AG04450 (cell line): ENCODE measurements at regions not wholly inside any gene's neighbourhood (a gene's known extent, or its start where the extent isn't known, plus 50 kb on each side); places are given as distances from the start of the nearest gene placed in this dataset.

Source experiments
- CTCF ChIA-PET: fragments of 300-600, 350-600 bp; formaldehyde crosslinking; extraction: SDS; loops from one replicate; lab custom pipeline; 2022; ENCODE audit warnings: antibody characterized with exemption, inconsistent platforms; lab: Charles Lee
- POLR2A ChIA-PET: fragments of 350-600 bp; formaldehyde crosslinking; extraction: SDS; loops from one replicate; lab custom pipeline; 2021; ENCODE audit warnings: antibody characterized with exemption, inconsistent platforms; lab: Yijun Ruan, JAX
- DNase-seq: peaks from one replicate; pipeline ENCODE4 v3.0.0-alpha.2; 2011; ENCODE audit warnings: low read depth, low spot score
- H3K27ac ChIP-seq: one replicate; pipeline ENCODE4 v1.5.1; 2012; ENCODE audit warnings: low read depth, low read length, control low read depth
- H3K27me3 ChIP-seq: one replicate; pipeline ENCODE4 v1.6.0; 2012; ENCODE audit warnings: low read length; ENCODE audit not compliant: control insufficient read depth, insufficient read depth
- H3K4me3 ChIP-seq: 2 replicates; pipeline ENCODE4 v1.5.1; 2011; ENCODE audit warnings: mild to moderate bottlenecking, low read depth, low read length, control low read depth
- H3K9me3 ChIP-seq: 2 replicates; pipeline ENCODE4 v1.5.1; 2012; ENCODE audit warnings: low read length; ENCODE audit not compliant: control insufficient read depth, insufficient read depth
- TF ChIP-seq, protein P1 (sequence below): IDR thresholded peaks from 2 replicates; pipeline ENCODE4 v1.5.1; 2011; ENCODE audit warnings: low read depth, low read length, control low read depth, inconsistent platforms

DNA sequence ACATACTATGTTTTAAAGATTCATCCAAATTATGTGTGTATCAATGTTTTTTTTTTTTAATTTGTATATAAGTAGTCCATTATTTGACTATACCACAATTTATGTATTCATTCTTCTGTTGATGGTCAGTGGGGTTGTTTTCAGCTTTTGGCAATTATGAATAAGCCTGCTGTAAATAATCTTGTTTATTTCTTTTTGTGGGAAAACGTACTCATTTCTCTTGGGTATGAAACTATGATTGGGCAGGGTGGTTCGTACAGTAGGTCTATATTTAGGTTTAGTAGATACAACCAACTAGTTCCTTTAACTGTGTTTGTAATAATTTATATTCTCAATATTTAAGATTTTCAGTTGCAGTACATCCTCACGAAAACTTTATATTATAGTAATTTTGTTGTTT is 329.2 kb downstream of the LPIN1 start:
- CTCF ChIA-PET: no interaction called here
- Histone ChIP-seq H3K27ac (no peak overlapping the region), H3K9me3 (no peaks in the 10 kb centered on the region), H3K4me3 (no peak overlapping the region), H3K27me3 (no peaks in the 10 kb centered on the region)
- TF ChIP-seq, protein P1, sequence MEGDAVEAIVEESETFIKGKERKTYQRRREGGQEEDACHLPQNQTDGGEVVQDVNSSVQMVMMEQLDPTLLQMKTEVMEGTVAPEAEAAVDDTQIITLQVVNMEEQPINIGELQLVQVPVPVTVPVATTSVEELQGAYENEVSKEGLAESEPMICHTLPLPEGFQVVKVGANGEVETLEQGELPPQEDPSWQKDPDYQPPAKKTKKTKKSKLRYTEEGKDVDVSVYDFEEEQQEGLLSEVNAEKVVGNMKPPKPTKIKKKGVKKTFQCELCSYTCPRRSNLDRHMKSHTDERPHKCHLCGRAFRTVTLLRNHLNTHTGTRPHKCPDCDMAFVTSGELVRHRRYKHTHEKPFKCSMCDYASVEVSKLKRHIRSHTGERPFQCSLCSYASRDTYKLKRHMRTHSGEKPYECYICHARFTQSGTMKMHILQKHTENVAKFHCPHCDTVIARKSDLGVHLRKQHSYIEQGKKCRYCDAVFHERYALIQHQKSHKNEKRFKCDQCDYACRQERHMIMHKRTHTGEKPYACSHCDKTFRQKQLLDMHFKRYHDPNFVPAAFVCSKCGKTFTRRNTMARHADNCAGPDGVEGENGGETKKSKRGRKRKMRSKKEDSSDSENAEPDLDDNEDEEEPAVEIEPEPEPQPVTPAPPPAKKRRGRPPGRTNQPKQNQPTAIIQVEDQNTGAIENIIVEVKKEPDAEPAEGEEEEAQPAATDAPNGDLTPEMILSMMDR: no peak
- POLR2A ChIA-PET: no interaction called here
- no peak for DNase-seq

DNA sequence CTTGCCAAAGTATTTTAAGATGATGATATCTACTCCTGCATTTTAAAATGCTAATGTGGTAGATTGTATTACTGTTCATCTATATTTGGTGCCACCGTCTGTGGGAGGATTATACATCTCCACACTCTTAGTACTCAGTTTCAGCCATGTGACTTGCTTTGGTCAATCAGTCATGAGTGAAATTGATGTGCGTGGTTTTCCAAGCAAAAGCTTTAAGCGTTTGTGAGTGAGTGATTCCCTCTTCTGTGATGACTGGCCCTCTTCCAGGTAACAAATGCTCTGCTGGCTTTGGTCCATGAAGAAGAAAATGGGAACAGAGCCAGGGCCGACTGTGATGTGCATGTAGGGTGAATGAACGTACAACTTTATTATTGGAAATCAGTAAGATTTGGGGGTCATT is 330.4 kb downstream of the LPIN1 start:
- TF ChIP-seq, protein P1: no peak
- no peak overlapping the region for H3K27ac ChIP-seq
- ChIA-PET CTCF (no interaction called here), POLR2A (no interaction called here)
- H3K4me3 ChIP-seq: no peak overlapping the region
- H3K9me3 ChIP-seq: no peaks in the 10 kb centered on the region
- H3K27me3 ChIP-seq: no peaks in the 10 kb centered on the region
- DNase-seq: no peak

DNA sequence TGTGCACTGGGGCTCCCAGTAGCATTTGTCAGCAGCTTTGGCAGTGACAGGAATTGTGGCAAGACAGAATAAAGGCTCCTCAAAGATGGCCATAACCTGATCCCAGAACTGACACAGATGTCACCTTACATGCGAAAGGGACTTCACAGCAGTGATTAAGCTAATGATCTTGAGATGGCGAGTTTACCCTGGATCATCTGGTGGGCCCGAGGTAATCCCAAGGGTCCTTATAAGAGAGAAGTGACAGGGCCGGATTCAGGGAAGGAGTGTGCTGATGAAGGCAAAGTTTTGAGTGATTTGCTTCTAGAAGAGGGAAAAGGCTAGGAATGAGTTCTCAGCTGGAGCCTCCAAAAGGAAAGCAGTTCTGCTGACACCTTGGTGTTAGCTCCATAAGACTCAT is 333.9 kb downstream of the LPIN1 start:
- no peaks in the 10 kb centered on the region for H3K9me3 ChIP-seq
- no peaks in the 10 kb centered on the region for H3K27me3 ChIP-seq
- no peak overlapping the region for H3K27ac ChIP-seq
- no peak overlapping the region for H3K4me3 ChIP-seq
- TF ChIP-seq, protein P1: no peak
- ChIA-PET CTCF (no interaction called here), POLR2A (no interaction called here)
- no peak for DNase-seq

DNA sequence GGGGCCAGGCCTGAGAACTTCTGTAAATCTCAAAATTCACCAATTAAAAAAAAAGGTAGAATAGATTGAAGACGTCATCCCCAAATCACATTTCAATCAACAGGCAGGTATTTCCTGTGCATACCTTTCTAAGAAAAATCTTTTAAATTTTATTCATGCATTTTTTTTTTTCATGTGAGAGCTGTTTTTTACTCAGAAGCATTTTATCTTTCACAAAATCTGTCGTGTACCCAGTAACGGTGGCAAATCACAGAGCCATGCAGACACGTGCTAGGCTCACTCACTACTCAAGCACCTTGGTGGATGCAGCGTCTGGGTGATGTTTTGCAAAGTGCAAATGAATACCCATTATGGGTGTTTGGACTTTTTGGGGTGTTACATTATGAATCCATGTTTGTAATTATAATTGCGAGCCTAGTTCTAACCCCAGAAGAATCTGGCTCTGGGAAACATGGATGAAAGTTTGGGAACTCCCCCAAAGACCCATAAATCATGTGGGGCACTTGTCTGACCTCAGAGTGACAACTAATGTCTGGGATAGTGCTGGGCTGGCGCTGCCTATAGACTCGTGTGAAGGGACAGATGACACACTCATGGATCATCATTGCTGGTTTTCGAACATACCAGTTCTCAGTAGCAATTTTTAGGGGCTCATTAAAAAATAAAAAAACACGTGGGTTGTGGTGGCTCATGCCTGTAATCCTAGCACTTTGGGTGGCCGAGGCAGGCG is 335.2 kb downstream of the LPIN1 start:
- Histone ChIP-seq H3K27me3 (no peaks in the 10 kb centered on the region), H3K27ac (no peak overlapping the region), H3K4me3 (no peak overlapping the region), H3K9me3 (no peaks in the 10 kb centered on the region)
- CTCF ChIA-PET: no interaction called here
- DNase-seq: no peak
- TF ChIP-seq, protein P1: no peak
- POLR2A ChIA-PET: no interaction called here

DNA sequence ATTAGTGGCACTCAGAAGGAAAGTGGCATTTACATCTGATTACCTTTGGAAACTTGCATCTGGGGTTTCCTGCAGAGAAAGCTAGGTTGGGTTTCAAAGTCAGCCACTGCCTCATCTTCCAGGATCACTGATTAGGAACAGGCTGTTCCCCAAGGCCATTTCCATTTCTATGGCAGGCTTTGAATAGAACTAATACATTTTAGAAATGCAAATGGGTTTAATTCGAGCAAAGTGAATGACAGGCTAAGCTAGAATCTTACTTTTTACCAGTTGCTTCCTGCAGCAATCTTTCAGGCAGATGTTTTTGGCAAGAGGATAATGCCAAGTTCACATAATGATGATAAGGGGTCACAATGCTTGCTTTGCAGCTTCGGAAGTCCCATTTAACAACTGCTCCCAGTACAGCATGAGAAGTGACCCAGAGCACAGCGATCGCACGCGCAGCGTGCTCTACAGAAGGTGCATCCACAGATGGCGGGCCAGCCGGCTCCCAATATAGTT is 336.7 kb downstream of the LPIN1 start:
- H3K27ac ChIP-seq: no peak overlapping the region
- POLR2A ChIA-PET: no interaction called here
- no peaks in the 10 kb centered on the region for H3K9me3 ChIP-seq
- H3K4me3 ChIP-seq: no peak overlapping the region
- CTCF ChIA-PET: no interaction called here
- no peak for DNase-seq
- no peaks in the 10 kb centered on the region for H3K27me3 ChIP-seq
- TF ChIP-seq, protein P1: no peak
